Effector memory CD4-positive, alpha-beta T cell (primary cell): ENCODE measurements at regions not wholly inside any gene's neighbourhood (a gene's known extent, or its start where the extent isn't known, plus 50 kb on each side); places are given as distances from the start of the nearest gene placed in this dataset.
"Not testable (repeated sequence)": the region's sequence is repeated elsewhere in the genome, so short reads cannot be mapped to it uniquely, and the experiment has no call there.

Source experiments
- DNase-seq, 3 donors: peaks; one replicate each; pipeline ENCODE4 v3.0.0-alpha.2; 2020
- H3K27ac ChIP-seq: 2 replicates; pipeline ENCODE4 v1.7.0; 2013; ENCODE audit warnings: mild to moderate bottlenecking, low read length, moderate library complexity; ENCODE audit not compliant: insufficient read depth, poor library complexity, severe bottlenecking
- H3K27me3 ChIP-seq: replicated peaks from 2 replicates; pipeline ENCODE4 v1.7.0; 2013; ENCODE audit warnings: mild to moderate bottlenecking, low read length; ENCODE audit not compliant: insufficient read depth, control insufficient read depth, poor library complexity, severe bottlenecking
- H3K36me3 ChIP-seq: 2 replicates; pipeline ENCODE4 v1.7.0; 2013; ENCODE audit warnings: mild to moderate bottlenecking, low read length, moderate library complexity; ENCODE audit not compliant: control insufficient read depth, insufficient read depth
- H3K4me1 ChIP-seq: 2 replicates; pipeline ENCODE4 v1.7.0; 2013; ENCODE audit warnings: low read length, mild to moderate bottlenecking; ENCODE audit not compliant: control insufficient read depth, insufficient read depth, poor library complexity, severe bottlenecking
- H3K4me3 ChIP-seq: 2 replicates; pipeline ENCODE4 v1.7.0; 2013; ENCODE audit warnings: low read length, low read depth, mild to moderate bottlenecking; ENCODE audit not compliant: insufficient read depth, poor library complexity, severe bottlenecking
- H3K9me3 ChIP-seq: 2 replicates; pipeline ENCODE4 v1.7.0; 2013; ENCODE audit warnings: mild to moderate bottlenecking, low read length, moderate library complexity; ENCODE audit not compliant: control insufficient read depth

GRCh38 chr9:3750321-3750720 lies 224.5 kb upstream of the RFX3 start:
- no peak for DNase-seq
- Histone ChIP-seq H3K4me3 (no peak overlapping the region), H3K9me3 (no peaks in the 10 kb centered on the region), H3K27ac (no peak overlapping the region), H3K27me3 (no peaks in the 10 kb centered on the region), H3K4me1 (no peaks in the 10 kb centered on the region), H3K36me3 (no peaks in the 10 kb centered on the region)

GRCh38 chr9:3746296-3747275 lies 220.8 kb upstream of the RFX3 start:
- no peaks in the 10 kb centered on the region for H3K36me3 ChIP-seq
- H3K4me1 ChIP-seq = no peaks in the 10 kb centered on the region
- no peak for DNase-seq
- H3K9me3 ChIP-seq = no peaks in the 10 kb centered on the region
- no peaks in the 10 kb centered on the region for H3K27me3 ChIP-seq
- no peak overlapping the region for H3K27ac ChIP-seq
- no peak overlapping the region for H3K4me3 ChIP-seq

GRCh38 chr9:3743901-3744413 lies 218.2 kb upstream of the RFX3 start:
- no peaks in the 10 kb centered on the region for H3K36me3 ChIP-seq
- H3K4me1 ChIP-seq = no peaks in the 10 kb centered on the region
- no peaks in the 10 kb centered on the region for H3K27me3 ChIP-seq
- H3K27ac ChIP-seq = no peak overlapping the region
- no peaks in the 10 kb centered on the region for H3K9me3 ChIP-seq
- no peak overlapping the region for H3K4me3 ChIP-seq
- DNase-seq = no peak

GRCh38 chr9:3742586-3742985 lies 216.8 kb upstream of the RFX3 start:
- no peaks in the 10 kb centered on the region for H3K27me3 ChIP-seq
- H3K9me3 ChIP-seq = no peaks in the 10 kb centered on the region
- no peak overlapping the region for H3K4me3 ChIP-seq
- no peak for DNase-seq
- no peaks in the 10 kb centered on the region for H3K4me1 ChIP-seq
- no peak overlapping the region for H3K27ac ChIP-seq
- H3K36me3 ChIP-seq = no peaks in the 10 kb centered on the region

GRCh38 chr9:3741729-3742128 lies 215.9 kb upstream of the RFX3 start:
- Histone ChIP-seq H3K27ac (no peak overlapping the region), H3K4me1 (no peaks in the 10 kb centered on the region), H3K36me3 (no peaks in the 10 kb centered on the region), H3K27me3 (no peaks in the 10 kb centered on the region), H3K4me3 (no peak overlapping the region), H3K9me3 (no peaks in the 10 kb centered on the region)
- no peak for DNase-seq

- Histone ChIP-seq H3K27ac (no peak overlapping the region), H3K36me3 (no peaks in the 10 kb centered on the region), H3K27me3 (no peaks in the 10 kb centered on the region)
These were observed 215.1 kb upstream of the RFX3 start for GRCh38 chr9:3740690-3741419.

GRCh38 chr9:3736161-3736560 lies 210.4 kb upstream of the RFX3 start:
- DNase-seq = no peak
- no peaks in the 10 kb centered on the region for H3K36me3 ChIP-seq
- H3K9me3 ChIP-seq = no peaks in the 10 kb centered on the region
- H3K4me1 ChIP-seq = no peaks in the 10 kb centered on the region
- H3K27ac ChIP-seq = no peak overlapping the region
- H3K4me3 ChIP-seq = no peak overlapping the region
- no peaks in the 10 kb centered on the region for H3K27me3 ChIP-seq

More at GRCh38 chr9:3740690-3741419, 215.1 kb upstream of the RFX3 start:
- no peak for DNase-seq
- Histone ChIP-seq H3K4me1 (no peaks in the 10 kb centered on the region), H3K4me3 (no peak overlapping the region), H3K9me3 (no peaks in the 10 kb centered on the region)

- Histone ChIP-seq H3K36me3 (no peaks in the 10 kb centered on the region), H3K9me3 (no peaks in the 10 kb centered on the region), H3K27me3 (no peaks in the 10 kb centered on the region), H3K27ac (no peak overlapping the region), H3K4me1 (no peaks in the 10 kb centered on the region), H3K4me3 (no peak overlapping the region)
- DNase-seq = no peak
These were observed 209.4 kb upstream of the RFX3 start for GRCh38 chr9:3735251-3735650.

- not testable (repeated sequence) for H3K27ac ChIP-seq, H3K4me3 ChIP-seq, H3K4me1 ChIP-seq, H3K27me3 ChIP-seq, H3K36me3 ChIP-seq, DNase-seq, H3K9me3 ChIP-seq
These were observed 207.9 kb upstream of the RFX3 start for GRCh38 chr9:3733527-3734262.
